Globus pallidus (tissue), 1 donor: ENCODE measurements at regions not wholly inside any gene's neighbourhood (a gene's known extent, or its start where the extent isn't known, plus 50 kb on each side); places are given as distances from the start of the nearest gene placed in this dataset.

Experiments used
- DNase-seq: peaks from one replicate; pipeline ENCODE4 v3.0.0-alpha.2; 2015; ENCODE audit warnings: low spot score

DNA sequence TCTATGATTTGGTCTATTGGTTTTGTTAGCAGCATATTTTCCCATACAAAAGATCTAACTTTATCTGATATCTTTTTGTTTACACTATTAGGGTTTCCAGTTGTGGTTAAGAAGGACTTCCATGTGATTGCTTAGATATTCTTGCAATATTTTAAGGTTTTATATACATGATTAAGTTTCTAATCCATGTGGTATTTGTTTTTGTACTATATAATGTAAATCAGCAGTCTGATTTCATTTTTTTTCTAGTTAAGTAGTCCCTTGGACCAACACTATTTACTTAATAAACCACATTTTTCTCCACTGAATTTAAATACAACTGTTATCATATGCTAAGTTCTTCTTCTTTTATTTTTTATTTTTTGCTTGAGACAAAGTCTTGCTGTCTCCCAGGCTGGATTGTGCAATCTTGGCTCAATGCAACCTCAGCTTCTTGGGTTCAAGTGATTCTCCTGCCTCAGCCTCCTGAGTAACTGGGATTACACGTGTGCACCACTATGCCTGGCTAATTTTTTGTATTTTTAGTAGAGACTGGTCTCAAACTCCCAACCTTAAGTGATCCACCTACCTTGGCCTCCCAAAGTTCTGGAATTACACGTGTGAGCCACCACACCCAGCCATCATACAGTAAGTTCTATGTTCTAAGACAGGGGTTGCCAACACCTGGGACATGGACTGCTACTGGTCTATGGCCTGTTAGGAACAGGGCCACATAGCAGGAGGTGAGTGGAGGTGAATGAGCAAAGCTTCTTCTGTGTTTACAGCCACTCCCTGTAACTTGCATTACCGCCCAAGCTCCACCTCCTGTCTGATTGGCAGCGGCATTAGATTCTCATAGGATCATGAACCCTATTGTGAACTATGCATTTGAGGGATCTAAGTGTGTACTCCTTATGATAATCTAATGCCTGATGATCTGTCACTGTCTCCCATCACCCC is 58.5 kb upstream of the RAB27B start:
- no peak for DNase-seq

- no peak for DNase-seq
Observed at GRCh38 chr18:54772056-54772455, 56.2 kb upstream of the RAB27B start.

GRCh38 chr18:54774423-54774822 is 53.9 kb upstream of the RAB27B start:
- no peak for DNase-seq

DNA sequence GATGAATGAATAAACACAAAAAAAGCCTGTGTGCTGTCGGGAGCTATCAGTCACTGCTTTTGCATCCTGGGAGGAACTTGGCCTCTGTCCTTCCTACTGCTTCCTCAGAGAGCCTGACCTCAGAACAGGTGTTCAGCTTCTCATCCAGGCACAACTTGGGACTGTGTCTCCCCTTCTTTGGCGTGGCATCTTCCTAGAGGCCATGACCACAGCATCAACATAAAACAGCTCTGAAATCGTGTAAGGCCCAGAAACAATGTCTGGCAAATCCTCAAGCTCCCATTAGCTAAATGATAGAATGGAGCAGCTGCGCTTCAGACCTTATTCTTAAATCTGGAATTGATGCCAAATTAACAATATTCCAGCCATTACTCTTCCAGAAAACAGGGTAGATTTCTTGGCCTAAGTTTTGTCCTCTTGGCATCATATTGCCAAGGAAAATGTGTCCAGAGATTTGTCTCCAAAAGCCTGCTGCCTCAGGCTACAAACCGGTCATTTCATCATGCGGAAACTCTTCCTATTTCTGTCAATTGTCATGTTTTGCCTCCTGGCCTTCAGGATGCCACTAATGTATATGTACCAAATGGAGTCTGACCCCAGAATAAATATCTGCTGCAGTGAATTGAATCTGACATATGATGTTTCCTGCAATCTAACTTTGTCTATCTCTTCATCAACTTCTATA is 53.2 kb upstream of the RAB27B start:
- DNase-seq = no peak

DNA sequence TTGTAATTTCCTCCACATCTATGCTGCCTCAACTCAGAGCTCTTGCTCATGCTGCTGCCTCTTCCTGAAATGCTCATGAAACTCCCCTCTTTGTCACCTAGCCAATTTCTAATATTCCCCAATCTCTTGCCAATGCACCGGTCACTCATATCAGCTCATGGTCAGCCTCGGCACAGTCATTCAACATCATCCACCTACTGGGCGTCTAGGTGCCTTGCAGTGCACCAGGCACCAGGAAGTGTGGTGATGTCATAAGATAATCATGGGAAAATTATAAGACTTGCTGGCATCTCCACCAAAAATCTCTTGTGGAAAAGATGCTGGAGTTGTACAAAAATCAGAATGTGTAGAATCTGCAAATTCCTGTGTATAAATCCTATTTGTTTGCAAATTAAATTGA is 52.6 kb upstream of the RAB27B start:
- no peak for DNase-seq

- DNase-seq = no peak
Observed at GRCh38 chr18:54776282-54776977, 51.8 kb upstream of the RAB27B start.

- no peak for DNase-seq
Observed at GRCh38 chr18:54777118-54777791, 51.0 kb upstream of the RAB27B start.

GRCh38 chr18:54777989-54778388 is 50.3 kb upstream of the RAB27B start:
- no peak for DNase-seq
